ENCODE measurements at regions not wholly inside any gene's neighbourhood (a gene's known extent, or its start where the extent isn't known, plus 50 kb on each side); places are given as distances from the start of the nearest gene placed in this dataset.

- ChIA-PET CTCF (no interaction called here), POLR2A (ENCODE audit: unreplicated experiment) (no interaction called here)
- ATAC-seq (ENCODE audit: low read depth) (no peak), DNase-seq (no peak)
- Histone ChIP-seq H3K56ac (ENCODE audit: extremely low read depth, insufficient read depth, low read length) (no peak overlapping the region), H3K27me3 (ENCODE audit: control insufficient read depth, insufficient read depth, low read length) (no peaks in the 10 kb centered on the region), H3K27ac (ENCODE audit: insufficient read depth, low read length) (no peak overlapping the region), H2BK120ac (ENCODE audit: low read depth, low read length) (no peak overlapping the region), H3K9ac (ENCODE audit: low read depth, low read length) (no peak overlapping the region), H2AK9ac (replicated peaks; ENCODE audit: low read depth, low read length, poor library complexity) (no peak overlapping the region), H4K8ac (ENCODE audit: low read depth in 2 of 2, low read length in 2 of 2) (no peak overlapping the region), H2BK20ac (ENCODE audit: low read depth, low read length) (no peak overlapping the region), H2BK5ac (ENCODE audit: low read depth, low read length, poor library complexity, severe bottlenecking) (no peak overlapping the region), H3K4ac (ENCODE audit: low read depth, low read length) (no peak overlapping the region), H2AK5ac (ENCODE audit: low read depth, low read length) (no peak overlapping the region), H3K79me1 (ENCODE audit: low read depth in 1 of 2, low read length in 2 of 2) (no peaks in the 10 kb centered on the region), H2AFZ (replicated peaks; ENCODE audit: low read length, poor library complexity) (no peak overlapping the region), H3K4me2 (ENCODE audit: low read depth, low read length) (no peak overlapping the region), H3K36me3 (ENCODE audit: control insufficient read depth, insufficient read depth, low read length) (no peaks in the 10 kb centered on the region), H3K9me1 (ENCODE audit: insufficient read depth, low read length) (no peaks in the 10 kb centered on the region), H3K14ac (replicated peaks; ENCODE audit: low read depth, low read length) (no peak overlapping the region), H3K4me3 (ENCODE audit: insufficient read depth, low read depth, low read length) (no peak overlapping the region), H3K9me3 (ENCODE audit: control insufficient read depth, insufficient read depth, low read length) (no peaks in the 10 kb centered on the region), H3K18ac (ENCODE audit: low read depth, low read length) (no peak overlapping the region), H4K91ac (ENCODE audit: insufficient read depth, low read depth, low read length) (no peak overlapping the region), H3K4me1 (ENCODE audit: control insufficient read depth, insufficient read depth, low read length) (no peaks in the 10 kb centered on the region), H2BK15ac (ENCODE audit: low read depth, low read length) (no peak overlapping the region), H3K23ac (ENCODE audit: low read depth, low read length) (no peak overlapping the region), H4K5ac (ENCODE audit: low read depth, low read length) (no peak overlapping the region), H4K20me1 (ENCODE audit: insufficient read depth, low read length) (no peaks in the 10 kb centered on the region)
- intact Hi-C loops (cut with micrococcal nuclease) (no loop called here), in situ Hi-C loops (cut with MboI; ENCODE audit: low sequenced_read_pairs) (no loop called here), dilution Hi-C loops (cut with HindIII; ENCODE audit: low sequenced_read_pairs, unreplicated experiment) (no loop called here)
- TF ChIP-seq MXI1 (IDR thresholded peaks at IDR 0.05; ENCODE audit: borderline replicate concordance, low read depth, low read length) = no peak
- no peak for TF ChIP-seq CEBPB (IDR thresholded peaks at IDR 0.05; ENCODE audit: low read depth, low read length)
- TF ChIP-seq CTCF (conservative IDR thresholded peaks at IDR 0.05; ENCODE audit: low read depth, low read length) = no peak
- TF ChIP-seq FOS (IDR thresholded peaks at IDR 0.05; ENCODE audit: low read depth, low read length) = no peak
- TF ChIP-seq POLR2A (IDR thresholded peaks at IDR 0.05; ENCODE audit: low read depth, low read length) = no peak
- no peak for TF ChIP-seq CHD1 (IDR thresholded peaks at IDR 0.05; ENCODE audit: low read depth, low read length)
- no peak for TF ChIP-seq RFX5 (IDR thresholded peaks at IDR 0.05; ENCODE audit: low read depth, low read length)
- TF ChIP-seq BHLHE40 (IDR thresholded peaks at IDR 0.05; ENCODE audit: low read depth, low read length) = no peak
- no peak for TF ChIP-seq SMC3 (IDR thresholded peaks at IDR 0.05; ENCODE audit: low read depth, low read length)
- 52% methylated on average over 3 of the region's 6 CpGs; no CpG with 5 or more reads in 1 of the 2 experiments for WGBS, 2 experiments (ENCODE audit: extremely low coverage in 2 of 2, insufficient read length in 1 of 2)
- no TSS peak for BruUV-seq (replicated peaks)
Observed at GRCh38 chr16:50997679-50998078, 153.4 kb downstream of the SALL1 start.

Data from IMR-90 (cell line).